GM19023 (cell line): ENCODE measurements at regions not wholly inside any gene's neighbourhood (a gene's known extent, or its start where the extent isn't known, plus 50 kb on each side); places are given as distances from the start of the nearest gene placed in this dataset.

Source experiments
- ATAC-seq: cut with Tn5 transposase; IDR thresholded peaks from one replicate; pipeline ENCODE4 v1.9.1; 2021; ENCODE audit warnings: mild to moderate bottlenecking, moderate library complexity; ENCODE audit not compliant: unreplicated experiment

DNA sequence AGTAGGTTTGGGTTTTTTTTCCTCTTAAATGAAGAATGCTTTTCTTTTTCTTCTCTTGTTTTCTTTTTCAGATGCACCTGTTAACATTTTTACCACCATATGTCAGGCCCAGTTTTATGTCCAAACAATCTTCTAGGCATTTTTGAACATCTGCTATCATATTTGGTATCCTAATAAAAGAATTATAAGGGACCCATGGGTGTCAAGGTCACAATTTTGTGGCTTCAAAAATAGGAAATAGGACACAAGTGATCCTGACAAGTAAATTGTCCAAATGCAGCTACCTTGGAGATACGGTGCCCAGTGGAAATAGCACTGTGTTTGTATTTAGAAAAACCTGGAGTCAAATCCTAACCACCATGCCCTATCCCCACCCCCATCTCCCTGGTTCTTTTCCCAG is 270.3 kb downstream of the MZT1 start:
- ATAC-seq, result no peak

DNA sequence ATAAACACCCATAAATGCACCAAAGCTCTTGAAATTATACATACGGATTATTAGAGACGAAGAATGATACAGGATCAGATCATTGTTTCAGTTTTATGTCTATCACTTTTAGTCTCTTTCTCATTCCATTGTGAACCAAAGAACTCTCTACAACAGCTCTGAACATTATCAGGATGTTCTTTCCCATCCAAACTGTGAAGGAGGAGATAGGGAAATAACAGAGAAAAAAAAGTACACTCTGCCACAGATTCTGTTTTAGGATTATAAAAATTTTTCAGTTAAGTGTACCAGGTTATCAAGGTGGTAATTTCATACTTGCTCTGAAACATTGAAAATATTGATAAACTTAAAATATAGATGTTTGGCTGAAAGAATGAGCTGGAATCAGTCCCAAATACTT is 270.9 kb downstream of the MZT1 start:
- no peak for ATAC-seq

DNA sequence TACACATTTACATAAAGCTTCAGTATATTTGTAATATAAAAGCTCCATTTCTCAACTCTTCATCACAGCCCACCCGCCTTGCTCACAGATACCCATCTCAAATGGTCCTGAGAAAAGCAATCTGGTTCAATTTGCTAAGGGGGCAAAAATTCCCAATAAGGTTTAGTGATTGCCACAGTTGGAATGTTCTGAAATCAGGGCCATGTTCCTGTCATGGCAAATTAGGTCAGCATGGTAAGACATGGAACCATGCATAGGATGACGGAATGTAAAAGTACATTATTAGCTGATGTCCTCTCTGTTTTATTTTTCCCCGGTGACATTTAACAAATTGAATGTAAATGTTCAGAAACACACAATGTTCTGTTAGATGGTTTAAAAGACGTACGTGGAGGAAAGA is 274.3 kb downstream of the MZT1 start:
- ATAC-seq, result no peak

DNA sequence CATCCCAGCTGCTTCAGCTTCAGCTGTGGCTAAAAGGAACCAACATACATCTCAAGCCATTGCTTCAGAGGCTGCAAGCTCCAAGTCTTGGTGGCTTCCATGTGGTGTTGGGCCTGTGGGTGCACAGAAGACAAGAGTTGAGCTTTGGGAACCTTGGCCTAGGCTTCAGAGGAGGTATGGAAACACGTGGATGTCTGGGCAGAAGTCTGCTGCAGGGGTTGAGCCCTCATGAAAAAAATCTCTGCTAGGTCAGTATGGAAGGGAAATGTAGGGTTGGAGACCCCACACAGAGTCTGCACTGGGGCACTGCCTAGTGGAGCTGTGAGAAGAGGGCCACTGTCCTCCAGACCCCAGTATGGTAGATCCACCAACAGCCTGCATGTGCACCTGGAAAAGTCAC is 279.3 kb downstream of the MZT1 start:
- ATAC-seq, result no peak

DNA sequence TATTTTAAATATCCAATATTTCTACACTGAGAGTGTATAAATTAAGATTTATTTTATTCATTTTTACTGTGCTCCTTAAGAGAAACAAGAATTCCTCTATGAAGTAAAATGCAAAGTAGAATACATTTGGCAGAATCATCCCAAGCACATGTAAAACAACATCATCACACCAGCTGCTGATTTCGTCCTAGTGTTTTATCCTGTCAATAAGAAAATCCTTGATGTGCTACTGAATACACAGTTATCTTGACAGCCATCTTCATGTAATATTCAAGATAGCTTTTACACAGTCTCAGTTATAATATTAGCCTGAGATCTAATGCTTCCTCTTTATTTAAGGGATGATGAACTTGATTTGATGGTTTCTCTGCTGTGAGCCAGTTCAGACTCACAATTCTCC is 282.4 kb downstream of the MZT1 start:
- ATAC-seq, result no peak

DNA sequence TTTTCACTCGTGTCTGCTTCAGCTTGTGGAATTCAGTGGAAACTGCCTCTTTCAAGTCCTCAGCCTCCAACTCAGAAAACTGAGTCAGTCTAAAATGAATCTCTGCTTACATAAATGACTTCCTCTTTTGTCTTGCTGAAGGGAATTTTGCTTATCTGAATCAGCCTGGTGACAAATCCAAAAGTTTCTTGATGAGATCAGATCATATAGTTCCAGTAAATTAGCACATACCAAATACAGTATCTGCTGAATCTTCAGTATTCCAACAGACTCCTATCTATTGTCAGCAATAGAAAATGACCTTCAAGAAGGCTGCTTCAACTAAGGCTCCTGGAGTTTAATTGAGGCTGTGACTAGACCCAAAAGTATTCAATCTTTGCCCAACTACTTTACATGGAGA is 290.0 kb downstream of the MZT1 start:
- ATAC-seq, result no peak

DNA sequence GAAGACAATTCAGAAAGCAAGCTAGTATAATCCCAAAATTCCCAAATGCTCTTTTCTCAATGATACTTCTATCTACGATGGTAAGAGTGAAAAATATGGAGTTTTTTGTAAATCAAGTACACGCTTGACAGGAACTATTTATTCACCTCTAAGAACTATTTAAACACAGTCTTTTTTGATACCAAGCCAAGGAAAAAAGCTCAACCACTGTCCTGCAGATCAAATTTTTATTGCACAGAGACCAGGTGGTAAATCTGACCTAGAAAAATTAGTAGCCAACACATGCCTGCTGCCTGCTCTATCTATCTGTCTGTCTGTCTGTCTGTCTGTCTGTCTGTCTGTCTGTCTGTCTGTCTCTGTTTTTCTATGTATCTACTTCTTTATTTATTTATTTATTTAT is 292.2 kb downstream of the MZT1 start:
- ATAC-seq, result no peak

DNA sequence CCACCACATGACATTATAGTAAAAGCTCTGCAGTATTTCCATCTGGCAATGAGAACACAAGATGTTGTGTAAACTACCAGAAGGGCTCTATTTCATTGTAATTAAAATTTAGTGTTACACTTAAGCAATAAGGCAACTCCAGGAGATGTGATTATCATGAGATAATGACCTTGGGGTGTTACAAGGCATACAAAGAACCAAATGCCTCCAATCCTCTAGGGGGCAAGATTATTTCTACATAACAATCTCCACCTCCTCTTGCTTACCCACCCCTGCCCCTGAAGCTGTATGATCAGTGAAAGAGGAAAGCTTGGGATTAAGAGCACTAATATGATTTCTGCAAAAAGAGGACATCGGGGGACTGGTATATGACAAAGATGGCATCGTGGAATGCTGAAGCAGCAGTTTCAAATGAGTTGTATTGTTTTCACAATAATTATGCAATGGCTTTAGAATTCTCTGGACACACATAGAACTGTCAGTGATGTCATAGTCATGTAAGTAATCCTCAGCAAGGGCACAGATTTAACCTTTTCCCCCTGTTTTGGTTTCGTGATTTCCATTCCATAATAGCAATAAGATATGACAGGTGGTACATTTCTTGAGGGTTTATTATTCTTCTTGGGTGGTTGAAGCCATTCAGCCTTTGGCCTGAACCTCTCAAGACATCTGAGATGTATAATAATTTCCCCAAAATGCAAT is 295.3 kb downstream of the MZT1 start:
- no peak for ATAC-seq

DNA sequence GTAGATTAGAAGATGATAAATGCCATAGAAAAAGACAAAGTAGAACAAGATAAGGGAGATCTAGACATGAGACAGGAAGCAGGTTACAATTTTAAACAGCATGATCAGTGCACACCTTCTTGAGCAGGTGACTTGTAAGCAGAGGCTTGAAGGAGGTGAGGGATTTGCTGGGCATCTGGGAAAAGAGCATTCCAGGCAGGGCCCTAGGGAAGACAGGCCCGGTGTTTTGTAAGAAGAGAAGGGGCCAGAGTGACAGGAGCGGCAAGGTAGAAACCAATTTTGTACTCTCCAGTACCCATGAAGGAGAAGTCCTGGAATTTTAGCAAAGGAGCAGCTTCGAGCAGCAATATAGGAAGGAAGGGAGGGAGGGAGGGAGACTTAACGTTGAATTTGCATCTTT is 296.5 kb downstream of the MZT1 start:
- no peak for ATAC-seq

DNA sequence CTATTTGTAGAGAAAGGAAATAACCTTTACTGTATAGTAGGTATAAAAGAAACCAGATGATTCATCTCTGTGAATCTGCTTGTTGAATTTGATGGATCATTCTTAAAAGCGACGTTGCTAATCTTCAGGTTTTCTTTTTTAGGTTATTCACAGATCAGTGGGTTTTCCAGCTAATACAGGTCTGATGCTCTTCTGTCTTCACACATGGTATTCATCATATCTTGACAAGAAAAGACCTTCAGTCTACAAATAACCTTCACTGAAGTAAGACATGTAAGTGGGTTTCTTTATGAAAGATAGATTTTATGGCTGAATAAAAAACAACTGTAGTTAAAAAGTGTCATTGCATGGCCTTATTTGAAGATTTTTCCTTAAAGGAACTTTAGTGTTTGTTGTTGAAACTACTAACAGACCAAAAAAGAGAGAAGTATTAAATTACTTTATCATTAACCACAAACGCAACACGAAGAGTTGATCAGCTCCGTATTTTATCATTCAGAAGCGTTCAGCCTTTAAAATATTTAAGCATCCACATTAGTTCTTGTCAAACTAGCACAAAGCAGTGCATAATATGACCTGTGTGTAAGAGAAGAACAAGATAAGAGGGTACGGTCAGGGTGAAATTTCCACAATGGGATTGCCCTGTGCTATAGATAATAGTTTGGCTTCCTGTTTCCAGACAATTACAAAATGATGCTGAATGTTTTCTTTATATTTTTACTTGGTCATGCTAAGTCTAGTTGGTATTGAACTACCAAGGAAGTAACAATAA is 299.5 kb downstream of the MZT1 start:
- ATAC-seq, result no peak

DNA sequence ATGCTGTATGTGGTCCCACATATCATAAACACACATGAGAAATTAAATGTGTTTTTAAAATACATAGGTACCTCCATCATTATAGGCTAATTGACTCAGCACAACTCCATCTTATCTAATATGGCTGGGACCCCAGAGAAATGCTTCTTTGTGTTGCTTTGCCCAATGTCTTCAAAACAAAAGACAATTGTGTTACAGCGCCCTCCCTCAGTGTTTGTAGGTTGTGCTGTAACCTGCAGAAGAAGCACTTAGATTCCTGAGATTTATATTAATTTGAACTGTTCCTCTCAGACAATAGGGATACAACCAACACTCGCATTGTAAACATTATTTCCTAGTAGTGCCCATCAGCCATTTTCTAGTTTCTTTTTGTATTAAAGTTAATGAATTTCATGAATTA is 303.4 kb downstream of the MZT1 start:
- ATAC-seq, result no peak

DNA sequence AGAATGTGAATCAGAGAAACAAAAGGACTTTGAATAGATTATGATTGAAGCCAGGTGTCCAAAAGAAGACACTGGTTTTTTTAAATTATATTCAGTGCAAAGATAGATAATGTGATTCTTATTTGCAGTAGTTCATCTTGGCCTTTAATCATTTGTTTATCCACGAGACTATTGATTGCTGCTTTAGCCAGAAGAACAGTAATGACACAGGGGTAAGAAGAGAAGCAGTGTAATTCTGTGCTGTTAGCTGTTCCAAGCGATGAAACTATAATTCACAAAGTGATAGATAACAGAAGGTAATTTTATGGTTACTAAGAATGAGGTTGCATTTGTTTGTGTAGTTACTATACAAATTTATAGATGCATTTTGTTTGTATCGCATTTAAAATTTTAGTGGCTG is 311.6 kb downstream of the MZT1 start:
- no peak for ATAC-seq

DNA sequence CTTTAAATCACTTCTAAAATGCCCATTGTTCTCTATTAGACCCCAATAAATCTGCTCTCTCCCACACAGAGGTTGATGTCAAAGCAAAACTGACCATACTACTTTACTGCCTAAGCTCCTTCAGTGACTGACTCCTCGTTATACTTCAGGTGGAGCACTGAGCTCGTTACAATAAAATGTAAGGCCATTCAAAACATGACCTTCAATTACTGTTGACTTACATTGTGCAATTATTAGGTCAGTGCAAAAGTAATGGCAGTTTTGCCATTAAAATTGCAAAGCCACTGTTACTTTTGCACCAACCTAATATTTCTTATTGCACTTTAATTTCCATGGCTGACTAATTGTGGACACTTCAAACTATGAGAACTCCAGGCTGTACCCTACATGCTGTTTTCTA is 314.9 kb downstream of the MZT1 start:
- ATAC-seq, result no peak

DNA sequence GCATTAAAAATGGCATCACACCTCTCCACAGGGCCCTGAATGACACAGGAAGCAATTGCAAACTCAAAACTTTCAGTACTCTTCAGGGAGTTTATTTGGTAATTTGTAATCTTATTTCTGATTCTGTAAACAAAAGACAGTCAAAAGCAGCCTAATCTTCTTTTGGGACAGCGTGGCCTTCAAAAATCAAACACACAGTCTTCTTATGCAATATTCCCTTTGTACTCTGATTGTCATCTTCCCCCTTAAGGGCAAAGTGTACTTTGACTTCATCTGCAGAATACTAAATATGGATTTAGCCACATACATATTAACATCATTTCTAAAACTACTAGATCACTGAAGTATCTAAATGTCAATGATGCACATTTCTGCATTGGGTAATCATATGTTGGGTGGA is 322.0 kb downstream of the MZT1 start:
- ATAC-seq, result no peak

DNA sequence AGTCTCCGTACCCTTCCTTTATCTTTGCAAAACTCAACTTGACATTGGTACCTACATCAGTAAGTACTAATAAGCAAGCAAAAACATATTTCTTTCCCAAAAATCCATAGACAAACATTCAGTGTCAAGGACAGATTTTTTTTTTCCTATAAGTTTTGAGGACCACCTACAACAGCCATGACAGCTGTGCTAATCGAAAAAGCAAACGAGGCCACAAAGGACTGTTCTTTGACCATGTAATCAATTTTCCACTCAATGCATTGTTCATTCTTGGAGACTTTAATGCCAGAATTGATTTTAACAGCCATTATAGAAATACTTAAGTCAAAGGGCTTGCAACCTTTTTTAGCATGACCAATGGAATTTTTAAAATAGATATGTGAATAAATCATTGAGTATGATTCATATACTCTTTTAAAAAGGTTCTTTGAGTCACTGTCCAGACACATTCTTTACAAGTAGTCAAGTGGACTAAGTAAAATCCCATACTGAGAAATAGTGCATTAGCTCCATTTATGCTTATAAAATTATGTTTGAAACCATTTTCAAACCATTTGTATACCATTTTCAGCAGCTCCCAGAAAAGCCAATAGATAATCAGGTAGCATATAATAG is 323.9 kb downstream of the MZT1 start:
- ATAC-seq, result no peak

DNA sequence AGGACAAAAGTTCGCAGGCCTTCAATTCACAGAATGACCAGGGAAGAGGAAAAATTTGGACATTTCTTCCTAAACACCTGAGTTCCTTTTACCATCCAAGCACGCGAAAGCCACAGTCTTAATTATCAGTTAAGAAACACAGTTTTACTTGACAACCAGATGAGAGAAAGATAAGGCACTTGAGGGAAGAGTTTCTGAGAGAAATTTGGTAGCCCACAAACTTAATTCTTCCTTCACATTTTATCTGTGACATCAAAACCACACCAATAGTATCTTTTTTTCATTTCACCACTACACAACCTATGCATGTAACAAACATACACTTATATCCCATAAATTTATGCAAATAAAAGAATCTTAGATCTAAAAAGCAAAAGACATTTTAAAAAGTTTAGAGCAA is 326.6 kb downstream of the MZT1 start:
- no peak for ATAC-seq

DNA sequence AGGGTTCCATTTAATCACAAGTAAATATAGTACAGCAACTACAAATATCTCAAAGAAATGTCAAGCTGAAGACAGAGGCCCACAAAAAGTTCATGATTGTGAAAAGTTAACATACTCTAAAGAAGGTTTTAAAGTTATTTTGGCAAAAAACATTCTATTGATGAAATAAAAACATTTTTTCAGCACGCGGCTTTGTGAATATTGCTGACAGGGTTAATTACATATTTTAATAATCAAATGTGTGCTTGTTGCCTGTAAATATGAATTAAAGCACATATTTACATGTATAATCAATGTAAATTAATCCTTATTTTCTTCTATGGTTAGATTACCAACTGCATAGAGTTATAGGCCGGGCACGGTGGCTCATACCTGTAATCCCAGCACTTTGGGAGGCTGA is 328.1 kb downstream of the MZT1 start:
- no peak for ATAC-seq

DNA sequence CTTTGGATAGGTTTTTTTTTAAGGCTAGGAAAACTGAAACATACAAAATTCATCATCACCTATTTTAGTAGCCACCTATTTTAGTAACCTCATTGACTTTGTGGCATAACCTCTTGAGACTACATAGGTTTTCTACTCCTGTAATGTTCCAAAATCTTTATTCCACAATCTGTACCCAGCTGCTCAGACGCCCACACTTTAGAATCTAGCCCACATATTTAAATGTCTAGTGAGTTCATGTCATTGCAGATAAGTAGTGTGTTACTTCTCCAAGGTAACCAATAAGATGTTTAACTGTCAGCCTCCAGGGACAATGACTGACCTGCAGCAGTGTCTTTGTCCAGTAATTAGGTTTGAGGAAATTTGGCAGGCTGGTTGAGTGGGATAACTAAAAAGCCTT is 330.2 kb downstream of the MZT1 start:
- ATAC-seq, result no peak

DNA sequence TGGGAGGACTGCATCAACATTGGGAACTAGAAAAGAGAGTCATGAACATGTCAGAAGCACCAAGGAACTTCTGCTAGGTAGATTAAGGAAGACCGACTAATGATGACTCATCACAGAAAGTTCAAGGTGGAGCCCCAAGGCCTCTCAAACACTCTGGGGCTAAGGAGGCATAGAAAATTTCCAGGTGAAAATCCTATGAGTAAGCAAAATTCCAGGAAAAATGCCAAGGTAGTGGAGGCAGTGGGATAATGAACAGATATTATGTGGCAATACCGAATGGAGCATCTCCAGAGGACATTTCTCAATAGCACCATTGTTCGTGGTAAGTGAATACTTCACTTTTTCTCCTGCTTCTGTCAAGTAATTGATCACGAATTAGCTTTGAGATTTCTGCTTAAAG is 336.5 kb downstream of the MZT1 start:
- no peak for ATAC-seq

DNA sequence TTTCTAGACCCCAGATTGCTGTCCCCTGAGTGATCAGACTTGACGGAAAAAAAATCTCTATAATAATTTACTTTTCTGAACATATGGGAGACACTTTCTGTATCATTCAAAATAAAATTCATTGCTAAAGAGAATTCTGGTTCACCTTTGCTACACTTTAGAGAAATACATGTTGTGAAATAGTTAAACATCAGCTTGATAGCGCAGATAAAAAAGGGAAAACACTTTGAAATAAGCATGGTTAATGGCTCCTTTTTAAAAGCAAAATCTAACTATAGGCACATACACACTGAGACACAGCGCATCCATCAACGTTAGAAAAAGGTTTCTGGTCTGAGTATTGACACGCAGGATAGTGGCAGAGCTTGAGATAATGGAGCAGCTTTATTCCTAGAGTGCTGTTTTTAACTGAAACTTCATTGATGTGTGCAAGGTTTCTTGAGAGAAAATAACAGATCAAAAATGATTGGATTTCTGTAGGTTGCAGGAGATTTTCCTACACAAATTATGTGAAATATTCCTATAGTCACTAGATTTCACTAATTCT is 341.2 kb downstream of the MZT1 start:
- ATAC-seq, result no peak

DNA sequence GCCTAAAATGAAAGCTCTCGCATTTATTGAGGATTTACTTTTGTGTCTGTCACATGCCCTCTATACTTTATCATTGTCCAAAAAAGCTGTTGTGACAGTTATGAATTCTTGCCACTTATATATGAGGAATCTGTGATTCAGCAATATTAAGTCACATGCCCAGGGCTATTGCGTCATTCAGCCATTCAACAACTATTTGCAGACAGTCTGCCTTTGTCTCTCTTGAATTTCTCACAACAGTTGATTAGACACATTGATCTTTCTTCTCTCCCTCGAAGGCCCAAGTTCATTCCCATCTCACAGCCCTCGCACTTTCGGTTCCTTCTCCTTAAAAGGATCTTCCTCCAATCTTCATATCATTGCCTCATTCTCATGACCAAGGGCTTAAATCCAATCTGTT is 342.6 kb downstream of the MZT1 start:
- ATAC-seq, result no peak

DNA sequence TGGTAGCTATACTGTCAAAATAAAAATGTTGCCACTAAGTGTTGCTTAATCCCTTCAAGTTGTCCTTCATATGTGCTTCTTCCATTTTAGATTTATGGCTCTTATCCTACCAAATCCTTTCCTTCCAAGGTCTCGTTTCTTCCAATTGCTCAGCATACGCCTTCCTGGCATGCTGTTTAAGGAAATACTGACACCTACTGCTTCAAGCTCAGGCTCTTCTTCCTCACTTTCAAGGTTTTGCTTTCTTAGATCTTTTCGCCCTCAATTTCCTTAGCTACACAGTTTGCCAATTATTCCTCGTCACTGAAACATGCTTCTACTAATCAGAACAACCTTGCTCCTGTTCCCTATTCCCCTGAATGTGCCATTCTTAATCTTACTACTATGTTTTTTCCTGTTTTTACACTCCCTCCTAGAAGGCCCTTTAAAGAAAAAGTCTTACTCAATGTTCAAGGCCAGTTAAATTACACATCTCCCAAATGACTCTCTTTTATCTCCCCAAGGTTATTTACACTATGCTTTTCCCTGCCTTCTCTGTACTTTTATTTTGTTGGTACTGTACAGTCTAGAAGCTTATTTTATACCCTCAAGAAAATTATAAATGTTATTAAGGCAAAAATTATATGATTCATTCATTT is 343.1 kb downstream of the MZT1 start:
- no peak for ATAC-seq
